ENCODE measurements at regions not wholly inside any gene's neighbourhood (a gene's known extent, or its start where the extent isn't known, plus 50 kb on each side); places are given as distances from the start of the nearest gene placed in this dataset.
"Not testable (repeated sequence)": the region's sequence is repeated elsewhere in the genome, so short reads cannot be mapped to it uniquely, and the experiment has no call there.

DNA sequence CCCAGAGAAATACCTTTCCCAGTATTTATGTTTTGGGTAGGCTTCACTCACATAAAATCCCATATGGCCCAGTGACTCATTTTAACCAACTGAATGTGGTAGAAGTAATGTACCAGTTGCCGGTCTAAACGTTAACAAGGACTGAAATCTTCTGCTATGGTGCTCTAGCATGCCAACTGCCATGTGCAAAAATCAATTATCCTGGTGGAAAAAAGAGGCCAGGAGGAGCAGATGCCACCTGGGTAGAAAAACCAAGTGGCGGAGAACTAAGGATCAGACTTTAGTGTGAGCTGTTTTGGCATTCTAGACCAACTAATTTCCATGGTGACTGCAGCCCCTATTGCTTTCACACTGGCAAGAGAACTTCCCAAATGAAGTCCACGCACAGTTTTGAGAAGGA is 1660.7 kb upstream of the ADGRL3 start:
- no peaks in the 10 kb centered on the region for H3K4me1 Mint-ChIP-seq (ENCODE audit: low read depth)
- H3K36me3 Mint-ChIP-seq = no peaks in the 10 kb centered on the region
- no peak overlapping the region for H3K27ac Mint-ChIP-seq
- H3K27me3 Mint-ChIP-seq = no peaks in the 10 kb centered on the region
- no peak overlapping the region for H3K4me3 Mint-ChIP-seq
- H3K9me3 Mint-ChIP-seq (ENCODE audit: low read depth) = peaks cover 3% of the 10 kb centered on the region

DNA sequence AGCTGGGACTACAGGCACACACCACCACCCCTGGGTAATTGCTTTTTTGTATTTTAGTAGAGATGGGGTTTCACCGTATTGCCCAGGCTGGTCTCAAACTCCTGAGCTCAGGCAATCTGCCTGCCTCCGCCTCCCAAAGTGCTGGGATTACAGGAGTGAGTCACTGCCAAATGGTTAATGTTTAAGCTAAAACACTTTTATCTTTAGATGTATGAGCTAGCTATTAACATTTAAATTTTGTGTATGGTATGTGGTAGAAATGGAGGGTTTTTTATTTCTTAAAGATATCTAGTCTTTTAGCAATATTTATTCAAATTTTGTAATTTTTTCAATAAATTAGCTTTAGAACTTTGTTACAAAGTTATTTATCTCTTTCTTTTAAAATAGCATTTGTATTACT is 1659.8 kb upstream of the ADGRL3 start:
- Mint-ChIP-seq H3K27ac (no peak overlapping the region), H3K4me3 (no peak overlapping the region), H3K4me1 (ENCODE audit: low read depth) (no peaks in the 10 kb centered on the region), H3K36me3 (no peaks in the 10 kb centered on the region), H3K27me3 (no peaks in the 10 kb centered on the region), H3K9me3 (ENCODE audit: low read depth) (peaks cover 3% of the 10 kb centered on the region)

DNA sequence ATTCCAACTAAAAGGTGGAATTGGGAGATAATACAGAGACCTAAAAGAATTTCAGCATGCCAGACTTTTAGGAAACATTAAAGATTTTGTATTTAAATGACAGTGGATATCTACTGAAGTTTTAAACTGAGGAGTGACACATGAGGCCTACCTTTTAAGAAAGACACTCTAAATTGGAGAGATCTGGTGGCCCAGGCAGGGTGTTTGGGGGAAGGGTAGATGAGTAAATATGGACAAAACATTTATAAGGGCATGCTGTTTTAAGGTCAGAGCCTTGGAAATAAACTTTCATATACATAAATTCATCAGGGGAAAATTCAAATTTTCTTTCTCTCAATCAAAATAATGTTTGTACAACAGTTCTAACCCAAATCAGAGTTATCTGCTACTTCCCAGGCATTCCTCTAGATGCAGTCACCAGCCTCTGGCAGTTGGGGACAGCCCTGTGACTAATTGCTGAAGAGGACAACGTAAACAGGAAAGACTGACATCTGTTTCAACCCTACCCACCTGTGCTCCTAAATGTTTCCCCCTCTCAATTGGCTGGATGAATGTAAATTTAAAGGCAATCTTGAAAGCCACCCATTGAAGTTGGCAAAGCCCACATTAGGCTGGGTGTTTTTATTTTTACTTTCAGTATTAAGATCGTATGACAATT is 1646.9 kb upstream of the ADGRL3 start:
- Mint-ChIP-seq H3K9me3 (ENCODE audit: low read depth) (peaks cover 11% of the 10 kb centered on the region), H3K27ac (no peak overlapping the region), H3K27me3 (no peaks in the 10 kb centered on the region), H3K36me3 (no peaks in the 10 kb centered on the region), H3K4me1 (ENCODE audit: low read depth) (no peaks in the 10 kb centered on the region), H3K4me3 (no peak overlapping the region)

DNA sequence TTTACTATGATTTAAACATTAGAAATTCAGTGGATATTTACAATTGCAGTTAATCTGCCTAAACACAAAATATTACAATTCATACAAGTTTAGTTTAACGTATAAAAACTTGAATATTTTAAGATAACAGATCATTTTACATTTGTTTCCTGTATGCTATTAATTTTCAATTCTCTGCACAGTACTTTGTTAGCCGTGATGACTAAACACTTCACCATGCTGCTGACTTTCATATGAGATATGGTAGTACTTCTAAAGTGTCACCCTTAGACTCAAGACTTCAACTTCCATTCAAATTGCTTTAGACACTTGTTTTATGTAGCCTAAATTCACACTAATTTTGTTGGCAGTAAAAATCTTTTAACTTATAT is 1646.4 kb upstream of the ADGRL3 start:
- H3K4me1 Mint-ChIP-seq (ENCODE audit: low read depth) = no peaks in the 10 kb centered on the region
- no peak overlapping the region for H3K4me3 Mint-ChIP-seq
- no peaks in the 10 kb centered on the region for H3K36me3 Mint-ChIP-seq
- no peaks in the 10 kb centered on the region for H3K27me3 Mint-ChIP-seq
- peaks cover 15% of the 10 kb centered on the region for H3K9me3 Mint-ChIP-seq (ENCODE audit: low read depth)
- no peak overlapping the region for H3K27ac Mint-ChIP-seq

DNA sequence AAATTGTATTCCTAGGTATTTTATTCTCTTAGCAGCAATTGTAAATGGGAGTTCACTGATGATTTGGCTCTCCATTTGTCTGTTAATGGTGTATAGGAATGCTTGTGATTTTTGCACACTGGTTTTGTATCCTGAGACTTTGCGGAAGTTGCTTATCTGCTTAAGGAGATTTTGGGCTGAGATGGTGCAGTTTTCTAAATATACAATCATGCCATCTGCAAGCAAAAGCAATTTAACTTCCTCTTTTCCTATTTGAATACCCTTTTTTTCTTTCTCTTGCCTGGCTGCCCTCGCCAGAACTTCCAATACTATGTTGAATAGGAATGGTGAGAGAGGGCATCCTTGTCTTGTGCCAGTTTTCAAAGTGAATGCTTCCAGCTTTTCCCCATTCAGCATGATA is 1643.9 kb upstream of the ADGRL3 start:
- not testable (repeated sequence) for H3K4me3 Mint-ChIP-seq; H3K4me1 Mint-ChIP-seq (ENCODE audit: low read depth); H3K36me3 Mint-ChIP-seq; H3K27ac Mint-ChIP-seq; H3K27me3 Mint-ChIP-seq
- peaks cover 11% of the 10 kb centered on the region for H3K9me3 Mint-ChIP-seq (ENCODE audit: low read depth)

DNA sequence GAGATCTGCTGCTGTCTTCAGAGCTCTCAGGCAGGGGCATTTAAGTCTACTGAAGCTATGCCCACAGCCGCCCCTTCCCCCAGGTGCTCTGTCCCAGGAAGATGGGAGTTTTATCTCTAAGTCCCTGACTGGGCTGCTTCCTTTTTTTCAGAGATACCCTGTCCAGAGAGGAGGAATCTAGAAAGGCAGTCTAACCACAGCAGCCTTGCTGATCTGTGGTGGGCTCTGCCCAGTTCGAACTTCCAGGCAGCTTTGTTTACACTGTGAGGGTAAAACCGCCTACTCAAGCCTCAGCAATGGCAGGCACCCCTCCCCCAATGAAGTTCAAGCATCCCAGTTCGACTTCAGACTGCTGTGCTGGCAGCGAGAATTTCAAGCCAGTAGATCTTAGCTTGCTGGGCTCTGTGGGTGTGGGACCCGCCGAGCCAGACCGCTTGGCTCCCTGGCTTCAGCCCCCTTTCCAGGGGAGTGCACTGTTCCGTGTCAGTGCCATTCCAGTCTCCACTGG is 1639.9 kb upstream of the ADGRL3 start:
- H3K27ac Mint-ChIP-seq; H3K9me3 Mint-ChIP-seq (ENCODE audit: low read depth); H3K36me3 Mint-ChIP-seq; H3K27me3 Mint-ChIP-seq; H3K4me1 Mint-ChIP-seq (ENCODE audit: low read depth); H3K4me3 Mint-ChIP-seq: not testable (repeated sequence)

DNA sequence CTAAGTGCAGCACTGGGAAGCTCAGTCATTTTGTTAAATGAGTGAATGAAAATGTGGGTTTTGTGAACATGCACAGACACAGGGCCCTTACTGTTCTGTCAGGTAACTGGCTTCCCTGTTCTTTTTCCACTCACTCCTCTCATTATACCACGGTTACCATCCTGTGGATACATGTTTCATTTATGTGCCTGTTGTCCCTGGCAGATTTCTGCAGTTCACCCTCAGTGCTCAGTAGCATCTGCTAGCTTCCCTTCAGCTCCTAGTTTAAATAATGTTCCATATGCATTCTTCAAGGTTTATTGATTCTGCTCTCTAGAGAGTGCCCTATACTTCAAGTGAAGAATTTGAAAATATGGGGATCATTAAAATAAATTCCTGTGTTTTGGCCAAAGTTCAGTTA is 1634.3 kb upstream of the ADGRL3 start:
- H3K27ac Mint-ChIP-seq = no peak overlapping the region
- no peaks in the 10 kb centered on the region for H3K36me3 Mint-ChIP-seq
- H3K27me3 Mint-ChIP-seq = no peaks in the 10 kb centered on the region
- no peaks in the 10 kb centered on the region for H3K9me3 Mint-ChIP-seq (ENCODE audit: low read depth)
- no peaks in the 10 kb centered on the region for H3K4me1 Mint-ChIP-seq (ENCODE audit: low read depth)
- no peak overlapping the region for H3K4me3 Mint-ChIP-seq

DNA sequence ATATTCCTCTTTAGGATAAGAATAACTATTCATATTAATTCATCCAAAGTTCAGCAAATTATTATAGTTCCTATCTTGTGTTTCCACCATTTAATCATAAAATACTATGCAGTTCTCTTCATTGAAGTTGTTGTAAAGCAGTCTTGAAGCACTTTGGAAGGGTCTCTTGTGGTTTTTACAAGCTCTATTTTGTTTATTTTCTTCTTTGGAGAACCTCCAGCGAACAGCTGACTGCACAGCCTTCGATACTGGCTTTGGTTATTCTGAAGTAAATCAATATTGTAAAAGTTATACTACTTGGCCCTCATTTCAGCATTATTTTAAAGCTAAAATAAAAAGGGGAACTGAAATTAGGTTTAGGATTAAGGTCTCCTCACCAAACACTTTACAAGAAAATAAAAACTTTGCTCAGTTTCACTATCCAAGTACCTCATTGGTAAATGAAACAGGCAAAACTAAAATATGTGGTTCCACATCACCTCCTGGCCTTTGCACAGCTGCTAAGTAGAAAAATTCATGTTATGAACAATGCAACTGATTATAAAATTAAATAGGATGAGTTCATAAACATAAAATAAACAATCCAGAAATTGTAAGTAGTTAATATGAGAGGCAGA is 1629.2 kb upstream of the ADGRL3 start:
- no peaks in the 10 kb centered on the region for H3K9me3 Mint-ChIP-seq (ENCODE audit: low read depth)
- H3K27ac Mint-ChIP-seq = no peak overlapping the region
- H3K27me3 Mint-ChIP-seq = no peaks in the 10 kb centered on the region
- H3K4me1 Mint-ChIP-seq (ENCODE audit: low read depth) = no peaks in the 10 kb centered on the region
- no peaks in the 10 kb centered on the region for H3K36me3 Mint-ChIP-seq
- H3K4me3 Mint-ChIP-seq = no peak overlapping the region

DNA sequence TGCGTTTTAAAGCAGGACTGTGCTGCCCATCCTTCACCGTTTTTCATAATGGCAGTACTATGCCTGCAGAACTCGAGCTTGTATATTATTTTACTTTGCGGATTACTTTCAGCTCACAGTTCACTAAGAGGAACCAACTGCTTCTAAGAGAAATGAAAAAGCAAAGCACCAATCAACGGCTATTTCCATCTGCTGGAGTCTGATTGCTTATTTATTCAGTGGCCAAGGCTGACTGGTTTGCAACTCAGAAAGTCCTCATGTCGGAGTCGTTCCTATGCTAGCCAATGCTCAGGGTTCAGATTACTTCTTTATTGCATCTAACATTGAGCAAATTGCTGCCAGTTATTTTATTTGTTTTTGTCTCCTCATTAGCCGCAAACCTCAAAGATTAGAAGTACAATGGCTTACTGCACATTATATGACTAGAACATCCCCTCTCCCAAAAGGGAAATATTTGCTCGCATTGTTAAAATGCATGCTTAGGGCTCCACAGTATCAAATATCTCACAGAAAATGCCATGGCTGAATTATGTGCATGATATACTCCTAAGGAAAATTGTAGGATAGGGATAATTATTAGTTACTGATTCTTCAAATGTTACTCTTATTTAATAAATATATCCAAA is 1628.2 kb upstream of the ADGRL3 start:
- no peaks in the 10 kb centered on the region for H3K27me3 Mint-ChIP-seq
- no peaks in the 10 kb centered on the region for H3K36me3 Mint-ChIP-seq
- peaks cover under 1% of the 10 kb centered on the region for H3K9me3 Mint-ChIP-seq (ENCODE audit: low read depth)
- no peaks in the 10 kb centered on the region for H3K4me1 Mint-ChIP-seq (ENCODE audit: low read depth)
- H3K4me3 Mint-ChIP-seq = no peak overlapping the region
- no peak overlapping the region for H3K27ac Mint-ChIP-seq

DNA sequence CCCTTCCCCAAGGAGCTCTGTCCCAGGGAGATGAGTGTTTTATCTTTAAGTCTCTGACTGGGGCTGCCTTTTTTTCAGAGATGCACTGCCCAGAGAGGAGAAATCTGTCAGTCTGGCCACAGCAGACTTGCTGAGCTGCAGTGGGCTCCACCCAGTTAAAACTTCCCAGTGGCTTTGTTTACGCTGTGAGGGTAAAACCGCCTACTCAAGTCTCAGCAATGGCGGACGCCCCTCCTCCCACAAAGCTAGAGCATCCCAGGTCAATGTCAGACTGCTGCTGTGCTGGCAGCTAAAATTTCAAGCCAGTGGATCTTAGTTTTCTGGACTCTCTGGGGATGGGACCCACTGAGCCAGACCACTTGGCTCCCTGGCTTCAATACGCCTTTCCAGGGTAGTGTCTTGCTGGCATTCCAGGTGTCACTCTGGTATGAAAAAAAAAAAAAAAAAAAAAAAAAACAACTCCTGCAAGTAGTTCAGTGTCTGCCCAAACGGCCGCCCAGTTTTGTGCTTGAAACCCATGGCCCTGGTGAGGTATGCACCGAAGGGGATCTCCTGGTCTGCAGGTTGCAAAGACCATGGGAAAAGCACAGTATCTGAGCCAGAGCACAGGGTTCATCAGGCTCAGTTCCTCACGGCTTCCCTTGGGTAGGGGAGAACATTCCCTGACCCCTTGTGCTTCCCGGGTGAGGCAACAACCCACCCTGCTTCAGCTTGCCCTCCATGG is 1616.1 kb upstream of the ADGRL3 start:
- H3K9me3 Mint-ChIP-seq (ENCODE audit: low read depth) = no peaks in the 10 kb centered on the region
- no peaks in the 10 kb centered on the region for H3K36me3 Mint-ChIP-seq
- H3K4me1 Mint-ChIP-seq (ENCODE audit: low read depth) = no peaks in the 10 kb centered on the region
- H3K27me3 Mint-ChIP-seq = no peaks in the 10 kb centered on the region
- H3K27ac Mint-ChIP-seq = no peak overlapping the region
- H3K4me3 Mint-ChIP-seq = no peak overlapping the region

DNA sequence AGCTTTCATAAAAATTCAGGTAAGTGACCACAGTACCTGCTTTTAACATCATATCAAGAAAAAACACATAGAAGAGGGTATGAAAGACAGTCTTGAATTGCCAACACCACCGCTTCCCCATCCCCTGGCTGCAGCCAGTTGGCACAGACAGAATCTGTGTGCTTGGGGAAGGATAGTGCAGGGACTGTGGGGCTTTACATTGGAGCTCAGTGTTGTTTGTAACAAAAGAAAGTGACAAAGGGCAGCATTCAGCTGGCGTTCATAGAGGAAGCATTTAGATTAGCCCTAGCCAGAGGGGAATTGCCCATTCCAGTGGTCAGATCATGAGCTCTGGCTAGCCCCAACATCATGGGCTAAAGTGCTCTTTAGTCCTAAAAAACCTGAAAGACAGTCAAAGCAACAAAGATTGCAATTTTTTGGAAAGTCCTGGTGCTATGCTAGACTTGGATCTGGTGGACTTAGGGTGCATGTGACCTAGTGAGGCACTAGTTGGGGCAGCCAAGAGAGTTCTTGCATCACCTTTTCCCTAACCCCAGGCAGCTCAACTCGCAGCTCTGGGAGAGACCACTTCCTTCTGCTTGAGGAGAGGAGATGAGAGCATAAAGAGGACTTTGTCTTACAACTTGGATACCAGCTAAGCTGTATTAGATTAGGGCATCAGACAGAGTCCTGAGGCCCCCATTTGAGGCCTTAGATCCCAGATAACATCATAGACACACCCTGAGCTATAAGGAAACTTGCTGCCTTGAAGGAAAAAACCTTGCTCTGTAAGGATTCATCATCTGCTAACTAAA is 1602.4 kb upstream of the ADGRL3 start:
- Mint-ChIP-seq H3K27me3 (no peaks in the 10 kb centered on the region), H3K27ac (no peak overlapping the region), H3K4me3 (no peak overlapping the region), H3K4me1 (ENCODE audit: low read depth) (no peaks in the 10 kb centered on the region), H3K36me3 (no peaks in the 10 kb centered on the region), H3K9me3 (ENCODE audit: low read depth) (peaks cover 13% of the 10 kb centered on the region)

DNA sequence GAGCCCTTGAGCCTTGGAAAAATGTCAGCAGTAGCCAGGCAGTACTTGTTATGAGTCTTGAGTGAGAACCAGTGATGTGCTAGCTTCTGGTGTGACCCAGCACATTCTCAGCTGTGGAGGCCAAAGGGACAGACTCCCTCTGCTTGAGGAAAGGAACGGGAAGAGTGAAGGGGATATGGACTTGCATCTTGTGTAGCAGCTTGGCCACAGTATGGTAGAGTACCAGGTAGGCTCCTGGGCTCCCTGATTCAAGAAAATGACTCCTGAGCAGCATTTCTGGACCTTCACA is 1601.9 kb upstream of the ADGRL3 start:
- Mint-ChIP-seq H3K4me1 (ENCODE audit: low read depth) (no peaks in the 10 kb centered on the region), H3K27ac (no peak overlapping the region), H3K4me3 (no peak overlapping the region), H3K27me3 (no peaks in the 10 kb centered on the region), H3K9me3 (ENCODE audit: low read depth) (peaks cover 14% of the 10 kb centered on the region), H3K36me3 (no peaks in the 10 kb centered on the region)

DNA sequence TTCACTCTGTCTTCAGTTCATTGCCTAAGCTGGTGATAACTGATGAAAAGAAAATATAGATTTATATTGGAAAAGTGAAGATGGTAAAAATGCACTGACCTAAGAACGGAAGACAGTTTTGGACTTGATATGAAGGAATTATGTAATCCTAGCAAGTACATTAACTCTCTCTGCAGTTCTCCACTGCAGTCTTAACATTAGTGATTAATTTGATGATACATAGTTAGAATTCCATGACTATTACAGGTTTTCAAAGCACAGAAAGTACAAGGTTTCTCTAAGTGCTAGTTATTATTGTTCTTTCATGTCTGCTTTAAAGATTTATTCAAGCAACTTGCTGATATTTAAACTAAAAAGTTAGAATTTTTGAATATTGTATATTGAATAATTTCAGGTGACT is 1591.7 kb upstream of the ADGRL3 start:
- H3K27ac Mint-ChIP-seq = no peak overlapping the region
- no peak overlapping the region for H3K4me3 Mint-ChIP-seq
- H3K9me3 Mint-ChIP-seq (ENCODE audit: low read depth) = peaks cover 5% of the 10 kb centered on the region

DNA sequence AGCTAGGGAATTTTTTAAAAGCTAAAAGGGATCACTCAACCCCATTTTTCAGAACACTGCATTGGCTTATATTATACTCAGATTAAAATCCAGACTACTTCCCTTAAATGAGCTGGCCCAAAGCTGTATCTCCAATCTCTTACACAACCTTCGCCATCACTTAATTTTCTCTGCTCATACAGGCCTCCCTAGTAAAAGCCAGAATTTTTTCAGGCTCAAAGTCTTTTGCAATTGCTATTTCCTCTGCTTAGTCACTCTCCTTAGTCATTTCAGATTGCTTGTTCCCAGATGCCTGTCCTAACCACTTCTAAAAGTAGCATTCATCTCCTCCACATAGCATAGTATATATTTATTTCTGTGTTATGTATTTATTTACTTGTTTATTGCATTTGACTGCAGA is 1587.9 kb upstream of the ADGRL3 start:
- H3K4me3 Mint-ChIP-seq = no peak overlapping the region
- H3K4me1 Mint-ChIP-seq (ENCODE audit: low read depth) = no peaks in the 10 kb centered on the region
- H3K36me3 Mint-ChIP-seq = no peaks in the 10 kb centered on the region
- no peak overlapping the region for H3K27ac Mint-ChIP-seq
- no peaks in the 10 kb centered on the region for H3K27me3 Mint-ChIP-seq
- no peaks in the 10 kb centered on the region for H3K9me3 Mint-ChIP-seq (ENCODE audit: low read depth)

More for the DNA sequence above, 1591.7 kb upstream of the ADGRL3 start:
- Mint-ChIP-seq H3K27me3 (no peaks in the 10 kb centered on the region), H3K36me3 (no peaks in the 10 kb centered on the region), H3K4me1 (ENCODE audit: low read depth) (no peaks in the 10 kb centered on the region)

DNA sequence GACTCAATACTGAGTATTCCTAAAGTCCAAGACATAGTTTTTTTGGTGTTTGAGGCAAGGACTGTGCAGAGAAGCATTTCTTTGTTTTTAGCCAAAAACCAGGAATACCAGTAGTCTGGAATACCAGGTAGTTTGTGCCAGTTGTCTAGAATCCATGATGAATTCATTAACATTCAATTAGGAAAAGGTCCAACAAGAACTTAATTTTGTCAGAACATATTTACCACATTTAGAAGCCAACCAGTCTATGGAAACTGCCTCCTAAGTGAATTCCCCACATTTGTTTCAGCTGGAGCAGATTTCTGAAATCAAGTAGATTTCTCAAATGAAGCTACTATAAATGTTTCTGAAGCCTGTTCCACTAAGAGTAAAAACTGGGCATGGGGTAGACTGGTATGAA is 1584.8 kb upstream of the ADGRL3 start:
- no peaks in the 10 kb centered on the region for H3K36me3 Mint-ChIP-seq
- H3K4me3 Mint-ChIP-seq = no peak overlapping the region
- no peaks in the 10 kb centered on the region for H3K27me3 Mint-ChIP-seq
- H3K9me3 Mint-ChIP-seq (ENCODE audit: low read depth) = no peaks in the 10 kb centered on the region
- H3K27ac Mint-ChIP-seq = no peak overlapping the region
- H3K4me1 Mint-ChIP-seq (ENCODE audit: low read depth) = no peaks in the 10 kb centered on the region
